ENCODE measurements at regions not wholly inside any gene's neighbourhood (a gene's known extent, or its start where the extent isn't known, plus 50 kb on each side); places are given as distances from the start of the nearest gene placed in this dataset.
"Not testable (repeated sequence)": the region's sequence is repeated elsewhere in the genome, so short reads cannot be mapped to it uniquely, and the experiment has no call there.

DNA sequence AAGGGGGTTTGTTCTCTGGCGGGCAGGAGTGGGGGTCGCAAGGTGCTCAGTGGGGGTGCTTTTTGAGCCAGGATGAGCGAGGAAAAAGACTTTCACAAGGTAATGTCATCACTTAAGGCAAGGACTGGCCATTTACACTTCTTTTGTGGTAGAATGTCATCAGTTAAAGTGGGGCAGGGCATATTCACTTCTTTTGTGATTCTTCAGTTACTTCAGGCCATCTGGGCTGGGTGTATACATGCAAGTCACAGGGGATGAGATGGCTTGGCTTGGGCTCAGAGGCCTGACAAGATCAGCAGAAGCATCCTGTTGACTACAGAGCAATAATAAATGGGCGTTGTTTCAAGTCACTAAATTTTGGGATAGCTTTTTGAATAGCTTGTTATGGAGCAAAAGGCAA, 586.4 kb upstream of the MBL2 start:
- TF ChIP-seq, protein P1, sequence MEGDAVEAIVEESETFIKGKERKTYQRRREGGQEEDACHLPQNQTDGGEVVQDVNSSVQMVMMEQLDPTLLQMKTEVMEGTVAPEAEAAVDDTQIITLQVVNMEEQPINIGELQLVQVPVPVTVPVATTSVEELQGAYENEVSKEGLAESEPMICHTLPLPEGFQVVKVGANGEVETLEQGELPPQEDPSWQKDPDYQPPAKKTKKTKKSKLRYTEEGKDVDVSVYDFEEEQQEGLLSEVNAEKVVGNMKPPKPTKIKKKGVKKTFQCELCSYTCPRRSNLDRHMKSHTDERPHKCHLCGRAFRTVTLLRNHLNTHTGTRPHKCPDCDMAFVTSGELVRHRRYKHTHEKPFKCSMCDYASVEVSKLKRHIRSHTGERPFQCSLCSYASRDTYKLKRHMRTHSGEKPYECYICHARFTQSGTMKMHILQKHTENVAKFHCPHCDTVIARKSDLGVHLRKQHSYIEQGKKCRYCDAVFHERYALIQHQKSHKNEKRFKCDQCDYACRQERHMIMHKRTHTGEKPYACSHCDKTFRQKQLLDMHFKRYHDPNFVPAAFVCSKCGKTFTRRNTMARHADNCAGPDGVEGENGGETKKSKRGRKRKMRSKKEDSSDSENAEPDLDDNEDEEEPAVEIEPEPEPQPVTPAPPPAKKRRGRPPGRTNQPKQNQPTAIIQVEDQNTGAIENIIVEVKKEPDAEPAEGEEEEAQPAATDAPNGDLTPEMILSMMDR (IDR thresholded peaks at IDR 0.05), result not testable (repeated sequence)
- TF ChIP-seq POLR2A (IDR thresholded peaks at IDR 0.05), result not testable (repeated sequence)

All from thyroid gland (tissue), 4 donors.